ENCODE measurements at regions not wholly inside any gene's neighbourhood (a gene's known extent, or its start where the extent isn't known, plus 50 kb on each side); places are given as distances from the start of the nearest gene placed in this dataset.
"Not testable (repeated sequence)": the region's sequence is repeated elsewhere in the genome, so short reads cannot be mapped to it uniquely, and the experiment has no call there.

DNA sequence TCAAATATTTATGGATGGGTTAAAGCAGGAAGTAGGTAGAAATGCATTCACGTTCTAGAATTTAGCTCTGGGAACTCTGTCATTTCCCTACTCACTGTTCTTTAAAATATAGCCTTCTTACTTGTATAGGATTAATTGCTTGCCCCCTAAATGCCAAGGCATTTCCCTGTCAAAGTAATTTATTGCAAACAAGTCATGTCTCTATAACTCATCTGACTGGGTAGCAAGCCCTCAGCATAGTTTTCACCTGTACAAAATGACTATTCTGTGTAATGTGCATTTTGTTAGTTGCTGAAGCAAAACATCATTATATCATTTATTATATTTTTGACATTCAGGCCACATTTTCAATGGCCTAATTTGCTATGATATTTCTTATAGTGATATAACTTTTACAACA is 1308.2 kb upstream of the EPHA6 start:
- Histone ChIP-seq H3K9ac (ENCODE audit: low read length) (no peak overlapping the region), H3K4me1 (ENCODE audit: control insufficient read depth, insufficient read depth, low read length) (no peaks in the 10 kb centered on the region), H3K27me3 (replicated peaks; ENCODE audit: control insufficient read depth, insufficient read depth, low read length) (no peaks in the 10 kb centered on the region), H3K9me3 (ENCODE audit: control insufficient read depth, low read length) (no peaks in the 10 kb centered on the region), H3K36me3 (ENCODE audit: control insufficient read depth, insufficient read depth, low read length, severe bottlenecking) (no peaks in the 10 kb centered on the region), H3K4me3 (ENCODE audit: low read length) (no peak overlapping the region)
- no peak for DNase-seq (ENCODE audit: low read depth)

DNA sequence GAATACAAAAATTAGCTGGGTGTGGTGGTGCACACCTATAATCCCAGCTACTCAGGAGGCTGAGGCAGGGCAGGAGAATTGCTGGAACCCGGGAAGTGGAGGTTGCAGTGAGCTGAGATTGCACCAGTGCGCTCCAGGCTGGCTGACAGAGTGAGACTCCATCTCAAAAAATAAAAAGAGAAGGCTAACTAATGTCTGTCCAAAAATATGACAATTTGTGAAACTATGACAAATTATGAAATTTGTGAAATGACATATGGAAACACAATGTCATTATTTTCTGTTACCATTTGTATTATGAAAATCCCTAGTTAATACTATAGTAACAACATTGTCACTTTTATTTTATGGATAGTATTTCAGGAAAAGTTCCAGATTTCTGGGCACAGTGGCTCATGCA is 1306.3 kb upstream of the EPHA6 start:
- no peaks in the 10 kb centered on the region for H3K27me3 ChIP-seq (replicated peaks; ENCODE audit: control insufficient read depth, insufficient read depth, low read length)
- H3K9me3 ChIP-seq (ENCODE audit: control insufficient read depth, low read length) = no peaks in the 10 kb centered on the region
- H3K4me3 ChIP-seq (ENCODE audit: low read length) = no peak overlapping the region
- no peak for DNase-seq (ENCODE audit: low read depth)
- no peaks in the 10 kb centered on the region for H3K36me3 ChIP-seq (ENCODE audit: control insufficient read depth, insufficient read depth, low read length, severe bottlenecking)
- no peak overlapping the region for H3K9ac ChIP-seq (ENCODE audit: low read length)
- H3K4me1 ChIP-seq (ENCODE audit: control insufficient read depth, insufficient read depth, low read length) = no peaks in the 10 kb centered on the region

DNA sequence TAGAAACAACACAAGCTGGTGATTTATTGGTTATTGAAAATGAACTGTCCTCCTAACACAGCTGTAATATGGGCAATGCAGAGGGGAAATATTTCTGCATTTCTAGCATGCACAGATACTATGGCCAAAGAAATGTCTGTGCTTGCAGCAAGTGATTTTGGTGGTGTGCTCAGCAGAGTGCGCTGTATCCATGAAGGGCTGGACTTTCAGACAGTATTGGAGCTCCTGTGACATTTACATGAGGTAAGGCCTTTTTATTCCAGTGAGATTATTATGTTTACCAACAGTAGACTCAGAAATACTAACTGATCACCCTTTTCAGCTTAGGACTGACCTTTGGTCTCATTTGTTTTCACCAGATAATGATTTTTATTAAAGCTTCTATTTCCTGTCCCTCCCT is 1302.6 kb upstream of the EPHA6 start:
- no peak overlapping the region for H3K4me3 ChIP-seq (ENCODE audit: low read length)

DNA sequence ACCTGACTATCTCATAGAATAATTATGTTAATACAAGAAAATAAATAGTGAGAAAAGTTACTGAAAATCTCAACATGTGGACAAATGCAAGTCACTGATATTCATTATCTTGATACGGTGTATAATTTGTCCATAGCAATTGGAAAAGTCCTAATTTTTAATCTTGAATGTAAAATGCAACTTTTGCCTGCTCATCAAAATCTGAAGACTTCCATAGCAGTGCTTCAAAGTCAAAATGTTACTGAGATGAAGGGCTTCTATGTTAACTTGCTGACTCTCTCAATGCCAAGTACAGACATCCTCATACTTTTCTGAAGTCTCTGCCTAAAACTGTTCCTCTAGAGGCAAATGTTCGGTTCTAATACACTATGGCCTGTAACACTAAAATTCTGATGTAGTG is 1300.1 kb upstream of the EPHA6 start:
- H3K4me1 ChIP-seq (ENCODE audit: control insufficient read depth, insufficient read depth, low read length) = no peaks in the 10 kb centered on the region
- H3K9ac ChIP-seq (ENCODE audit: low read length) = no peak overlapping the region
- H3K36me3 ChIP-seq (ENCODE audit: control insufficient read depth, insufficient read depth, low read length, severe bottlenecking) = no peaks in the 10 kb centered on the region
- no peak for DNase-seq (ENCODE audit: low read depth)
- no peaks in the 10 kb centered on the region for H3K9me3 ChIP-seq (ENCODE audit: control insufficient read depth, low read length)
- no peak overlapping the region for H3K4me3 ChIP-seq (ENCODE audit: low read length)
- no peaks in the 10 kb centered on the region for H3K27me3 ChIP-seq (replicated peaks; ENCODE audit: control insufficient read depth, insufficient read depth, low read length)

More for the DNA sequence above, 1302.6 kb upstream of the EPHA6 start:
- DNase-seq (ENCODE audit: low read depth) = no peak
- H3K9ac ChIP-seq (ENCODE audit: low read length) = no peak overlapping the region
- no peaks in the 10 kb centered on the region for H3K36me3 ChIP-seq (ENCODE audit: control insufficient read depth, insufficient read depth, low read length, severe bottlenecking)
- H3K4me1 ChIP-seq (ENCODE audit: control insufficient read depth, insufficient read depth, low read length) = no peaks in the 10 kb centered on the region
- H3K9me3 ChIP-seq (ENCODE audit: control insufficient read depth, low read length) = no peaks in the 10 kb centered on the region
- H3K27me3 ChIP-seq (replicated peaks; ENCODE audit: control insufficient read depth, insufficient read depth, low read length) = no peaks in the 10 kb centered on the region

DNA sequence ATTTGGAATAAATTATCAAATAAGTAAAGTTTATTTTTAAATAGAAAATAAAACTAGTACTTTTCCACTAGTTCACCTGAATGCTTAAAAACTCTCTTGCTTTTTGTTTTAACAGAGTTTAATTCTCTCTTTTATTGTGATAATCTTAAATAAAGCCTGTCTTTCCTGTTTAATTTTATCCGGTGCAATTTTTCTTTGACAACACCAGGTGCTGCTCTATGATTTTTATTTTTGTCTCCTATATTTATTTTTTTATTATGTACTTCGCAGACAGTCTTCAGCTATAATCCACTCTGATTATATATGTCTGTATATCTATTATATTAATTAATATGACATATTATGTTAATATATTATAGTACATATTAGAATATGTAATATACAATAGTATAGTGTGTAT is 1293.0 kb upstream of the EPHA6 start:
- H3K4me3 ChIP-seq (ENCODE audit: low read length) = no peak overlapping the region
- no peaks in the 10 kb centered on the region for H3K27me3 ChIP-seq (replicated peaks; ENCODE audit: control insufficient read depth, insufficient read depth, low read length)
- no peaks in the 10 kb centered on the region for H3K4me1 ChIP-seq (ENCODE audit: control insufficient read depth, insufficient read depth, low read length)
- no peaks in the 10 kb centered on the region for H3K9me3 ChIP-seq (ENCODE audit: control insufficient read depth, low read length)
- no peaks in the 10 kb centered on the region for H3K36me3 ChIP-seq (ENCODE audit: control insufficient read depth, insufficient read depth, low read length, severe bottlenecking)
- H3K9ac ChIP-seq (ENCODE audit: low read length) = no peak overlapping the region
- DNase-seq (ENCODE audit: low read depth) = no peak

DNA sequence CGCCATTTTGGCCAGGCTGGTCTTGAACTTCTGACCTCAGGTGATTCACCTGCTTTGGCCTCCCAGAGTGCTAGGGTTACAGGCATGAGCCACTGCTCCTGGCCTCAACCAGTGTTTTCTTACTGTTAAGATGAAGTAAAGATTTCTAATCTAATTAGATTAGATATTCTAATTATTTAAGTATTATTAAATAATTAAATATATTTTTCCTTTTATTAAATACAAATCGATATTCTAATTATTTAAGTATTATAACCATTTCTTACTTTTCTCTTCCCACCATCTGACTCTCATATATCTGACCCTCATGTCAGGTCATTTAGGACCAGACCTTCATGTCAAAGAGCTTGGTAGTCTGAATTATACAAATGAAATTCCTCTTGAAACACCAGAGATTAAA is 1291.9 kb upstream of the EPHA6 start:
- H3K36me3 ChIP-seq (ENCODE audit: control insufficient read depth, insufficient read depth, low read length, severe bottlenecking) = no peaks in the 10 kb centered on the region
- no peaks in the 10 kb centered on the region for H3K9me3 ChIP-seq (ENCODE audit: control insufficient read depth, low read length)
- H3K4me1 ChIP-seq (ENCODE audit: control insufficient read depth, insufficient read depth, low read length) = no peaks in the 10 kb centered on the region
- H3K27me3 ChIP-seq (replicated peaks; ENCODE audit: control insufficient read depth, insufficient read depth, low read length) = no peaks in the 10 kb centered on the region
- no peak for DNase-seq (ENCODE audit: low read depth)
- no peak overlapping the region for H3K4me3 ChIP-seq (ENCODE audit: low read length)
- no peak overlapping the region for H3K9ac ChIP-seq (ENCODE audit: low read length)

DNA sequence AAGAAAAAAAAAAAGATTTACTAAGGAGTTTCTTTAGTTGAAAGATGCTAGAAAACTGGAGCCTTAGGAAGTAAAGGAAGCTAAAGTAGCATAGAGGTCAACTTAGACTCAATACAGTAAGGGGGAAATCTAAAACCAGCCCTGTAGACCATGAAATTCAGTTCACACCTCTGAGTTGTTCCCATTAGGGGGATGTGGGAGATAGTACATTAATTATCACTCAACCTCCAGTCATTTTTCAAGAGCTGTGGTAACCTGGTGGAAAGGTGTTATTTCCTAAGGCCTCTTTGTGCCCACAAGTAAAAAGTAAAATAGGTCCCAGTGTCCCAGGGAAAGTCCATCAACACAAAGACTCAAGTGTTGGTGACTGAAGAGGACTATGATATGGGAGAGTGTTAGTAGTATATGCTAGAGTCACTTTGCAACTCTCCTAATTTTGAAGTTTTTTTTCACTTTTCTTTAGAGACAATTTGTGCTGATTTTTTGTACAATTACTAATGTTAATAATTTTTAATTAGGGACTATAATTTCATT is 1274.4 kb upstream of the EPHA6 start:
- H3K9me3 ChIP-seq (ENCODE audit: control insufficient read depth, low read length) = no peaks in the 10 kb centered on the region
- H3K9ac ChIP-seq (ENCODE audit: low read length) = no peak overlapping the region
- H3K27me3 ChIP-seq (replicated peaks; ENCODE audit: control insufficient read depth, insufficient read depth, low read length) = no peaks in the 10 kb centered on the region
- no peak for DNase-seq (ENCODE audit: low read depth)
- no peaks in the 10 kb centered on the region for H3K4me1 ChIP-seq (ENCODE audit: control insufficient read depth, insufficient read depth, low read length)
- H3K36me3 ChIP-seq (ENCODE audit: control insufficient read depth, insufficient read depth, low read length, severe bottlenecking) = no peaks in the 10 kb centered on the region
- no peak overlapping the region for H3K4me3 ChIP-seq (ENCODE audit: low read length)

DNA sequence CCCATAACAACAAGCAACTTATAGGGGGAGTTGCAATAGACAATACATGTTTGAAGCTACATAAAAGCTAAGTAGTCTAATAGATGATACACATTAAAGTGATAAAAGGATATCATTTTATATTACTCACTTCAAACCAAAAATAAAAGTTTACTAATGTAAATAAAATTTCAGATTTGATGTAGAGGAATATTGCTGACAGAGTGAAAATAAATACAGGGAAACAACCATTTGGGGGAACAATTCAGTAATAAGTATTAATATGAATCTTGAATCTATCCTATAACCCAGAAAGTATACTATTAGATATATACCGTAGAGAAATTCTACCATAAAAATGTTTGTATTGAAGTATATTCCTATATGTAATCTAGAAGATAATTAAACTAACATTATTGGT is 1248.9 kb upstream of the EPHA6 start:
- Histone ChIP-seq H3K4me3 (ENCODE audit: low read length) (no peak overlapping the region), H3K36me3 (ENCODE audit: control insufficient read depth, insufficient read depth, low read length, severe bottlenecking) (no peaks in the 10 kb centered on the region), H3K27me3 (replicated peaks; ENCODE audit: control insufficient read depth, insufficient read depth, low read length) (no peaks in the 10 kb centered on the region), H3K4me1 (ENCODE audit: control insufficient read depth, insufficient read depth, low read length) (no peaks in the 10 kb centered on the region), H3K9me3 (ENCODE audit: control insufficient read depth, low read length) (peaks cover 6% of the 10 kb centered on the region), H3K9ac (ENCODE audit: low read length) (no peak overlapping the region)
- DNase-seq (ENCODE audit: low read depth) = no peak

DNA sequence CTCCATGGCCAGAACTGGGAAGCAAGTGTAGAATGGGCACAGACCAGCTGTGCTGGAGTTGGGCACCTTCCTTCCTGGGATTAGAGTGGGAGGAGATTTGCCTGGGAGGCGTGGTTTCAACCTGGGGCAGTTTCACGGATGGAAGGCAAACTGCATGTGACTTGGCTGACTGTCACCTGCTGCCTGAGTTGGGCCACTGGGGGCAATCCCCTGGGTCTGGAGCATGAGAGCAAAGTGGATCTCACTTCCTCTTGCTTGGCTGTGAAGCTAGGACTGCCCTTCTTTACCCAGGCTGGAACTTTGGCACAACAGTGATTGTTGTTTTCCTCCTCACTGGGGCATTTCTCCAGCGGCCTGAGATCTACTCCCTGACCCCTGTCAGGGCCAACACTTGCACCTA is 1247.0 kb upstream of the EPHA6 start:
- no peaks in the 10 kb centered on the region for H3K36me3 ChIP-seq (ENCODE audit: control insufficient read depth, insufficient read depth, low read length, severe bottlenecking)
- H3K27me3 ChIP-seq (replicated peaks; ENCODE audit: control insufficient read depth, insufficient read depth, low read length) = no peaks in the 10 kb centered on the region
- H3K4me3 ChIP-seq (ENCODE audit: low read length) = no peak overlapping the region
- H3K4me1 ChIP-seq (ENCODE audit: control insufficient read depth, insufficient read depth, low read length) = no peaks in the 10 kb centered on the region
- peaks cover 6% of the 10 kb centered on the region for H3K9me3 ChIP-seq (ENCODE audit: control insufficient read depth, low read length)
- H3K9ac ChIP-seq (ENCODE audit: low read length) = no peak overlapping the region
- no peak for DNase-seq (ENCODE audit: low read depth)

DNA sequence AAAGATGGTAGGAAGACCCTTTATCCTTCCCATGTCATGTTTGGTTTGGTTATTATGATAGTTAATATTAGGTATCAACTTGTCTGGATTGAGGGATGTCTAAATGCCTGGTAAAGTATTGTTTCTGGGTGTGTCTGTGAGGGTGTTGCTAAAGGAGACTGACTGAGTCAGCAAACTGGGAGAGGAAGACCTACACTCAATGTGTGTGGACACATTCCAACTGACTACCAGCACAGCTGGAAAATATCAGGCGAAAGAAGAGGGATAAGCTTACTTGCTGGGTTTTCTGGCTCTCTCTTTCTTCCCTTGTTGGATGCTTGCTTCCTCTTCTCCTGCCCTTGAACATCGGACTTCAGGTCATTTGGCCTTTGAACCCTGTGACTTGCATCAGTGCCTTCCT is 1227.6 kb upstream of the EPHA6 start:
- Histone ChIP-seq H3K9ac (ENCODE audit: low read length) (no peak overlapping the region), H3K4me3 (ENCODE audit: low read length) (no peak overlapping the region), H3K27me3 (replicated peaks; ENCODE audit: control insufficient read depth, insufficient read depth, low read length) (no peaks in the 10 kb centered on the region), H3K9me3 (ENCODE audit: control insufficient read depth, low read length) (no peaks in the 10 kb centered on the region), H3K4me1 (ENCODE audit: control insufficient read depth, insufficient read depth, low read length) (no peaks in the 10 kb centered on the region), H3K36me3 (ENCODE audit: control insufficient read depth, insufficient read depth, low read length, severe bottlenecking) (no peaks in the 10 kb centered on the region)
- no peak for DNase-seq (ENCODE audit: low read depth)

DNA sequence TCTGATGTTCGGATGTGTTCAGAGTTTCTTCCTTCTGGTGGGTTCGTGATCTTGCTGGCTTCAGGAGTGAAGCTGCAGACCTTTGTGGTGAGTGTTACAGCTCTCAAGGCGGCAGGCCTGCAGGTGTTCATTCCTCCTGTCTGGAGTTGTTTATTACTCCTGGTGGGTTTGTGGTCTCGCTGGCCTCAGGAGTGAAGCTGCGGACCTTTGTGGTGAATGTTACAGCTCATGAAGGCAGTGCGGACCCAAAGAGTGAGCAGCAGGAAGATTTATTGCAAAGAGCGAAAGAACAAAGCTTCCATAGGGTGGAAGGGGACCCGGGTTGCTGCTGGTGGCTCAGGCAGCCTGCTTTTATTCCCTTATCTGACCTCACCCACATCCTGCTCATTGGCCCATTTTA is 1226.8 kb upstream of the EPHA6 start:
- not testable (repeated sequence) for H3K27me3 ChIP-seq (replicated peaks; ENCODE audit: control insufficient read depth, insufficient read depth, low read length); H3K9ac ChIP-seq (ENCODE audit: low read length); H3K36me3 ChIP-seq (ENCODE audit: control insufficient read depth, insufficient read depth, low read length, severe bottlenecking); H3K9me3 ChIP-seq (ENCODE audit: control insufficient read depth, low read length); H3K4me1 ChIP-seq (ENCODE audit: control insufficient read depth, insufficient read depth, low read length); DNase-seq (ENCODE audit: low read depth); H3K4me3 ChIP-seq (ENCODE audit: low read length)

DNA sequence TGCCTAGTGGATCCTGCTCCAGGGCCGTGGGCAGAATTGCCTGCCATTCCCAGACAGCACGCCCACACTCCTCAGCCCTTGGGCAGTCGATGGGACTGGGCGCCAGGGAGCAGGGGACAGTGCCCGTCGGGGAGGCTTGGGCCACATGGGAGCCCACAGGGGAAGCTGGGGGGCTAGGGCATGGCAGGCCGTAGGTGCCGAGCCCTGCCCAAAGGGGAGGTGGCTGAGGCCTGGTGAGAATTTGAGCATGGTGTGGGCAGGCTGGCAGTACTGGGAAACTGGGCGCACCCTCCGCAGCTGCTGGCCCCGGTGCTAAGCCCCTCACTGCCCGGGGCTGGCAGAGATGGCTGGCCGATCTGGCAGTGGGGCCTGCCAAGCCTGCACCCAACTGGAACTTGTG is 1225.9 kb upstream of the EPHA6 start:
- Histone ChIP-seq H3K36me3 (ENCODE audit: control insufficient read depth, insufficient read depth, low read length, severe bottlenecking) (no peaks in the 10 kb centered on the region), H3K4me1 (ENCODE audit: control insufficient read depth, insufficient read depth, low read length) (no peaks in the 10 kb centered on the region), H3K9me3 (ENCODE audit: control insufficient read depth, low read length) (no peaks in the 10 kb centered on the region), H3K9ac (ENCODE audit: low read length) (no peak overlapping the region), H3K27me3 (replicated peaks; ENCODE audit: control insufficient read depth, insufficient read depth, low read length) (no peaks in the 10 kb centered on the region), H3K4me3 (ENCODE audit: low read length) (no peak overlapping the region)
- no peak for DNase-seq (ENCODE audit: low read depth)

Data from adipocyte (in vitro differentiated cells).